DMS53 (cell line): ENCODE measurements at regions not wholly inside any gene's neighbourhood (a gene's known extent, or its start where the extent isn't known, plus 50 kb on each side); places are given as distances from the start of the nearest gene placed in this dataset.
"Not testable (repeated sequence)": the region's sequence is repeated elsewhere in the genome, so short reads cannot be mapped to it uniquely, and the experiment has no call there.

Source experiments
- DNase-seq: peaks from one replicate; lab custom pipeline; 2025; lab: John Stamatoyannopoulos, UW

DNA sequence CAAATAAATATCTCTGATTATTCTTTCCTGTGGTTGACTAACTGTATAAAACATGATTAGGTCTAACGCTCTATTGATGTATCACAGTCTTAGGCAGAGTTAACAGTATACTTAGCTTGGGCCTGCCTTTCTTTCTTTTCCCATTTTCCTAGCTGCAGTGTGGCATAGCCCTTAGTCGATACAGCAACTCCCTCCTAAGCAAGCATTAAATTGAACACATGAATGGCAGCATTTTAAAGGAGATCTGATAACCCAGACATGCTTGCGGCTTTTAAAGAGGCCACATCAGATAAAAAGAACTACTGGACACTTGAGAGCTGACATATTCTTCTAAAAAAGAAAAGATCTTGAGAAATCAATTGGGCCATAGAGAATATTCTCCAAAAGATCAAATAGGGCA lies 312.0 kb upstream of the TMPRSS15 start:
- no peak for DNase-seq

GRCh38 chr21:18716578-18717138 lies 313.1 kb upstream of the TMPRSS15 start:
- DNase-seq, result peak; percentile 9

GRCh38 chr21:18722193-18722592 lies 318.6 kb upstream of the TMPRSS15 start:
- DNase-seq, result no peak

DNA sequence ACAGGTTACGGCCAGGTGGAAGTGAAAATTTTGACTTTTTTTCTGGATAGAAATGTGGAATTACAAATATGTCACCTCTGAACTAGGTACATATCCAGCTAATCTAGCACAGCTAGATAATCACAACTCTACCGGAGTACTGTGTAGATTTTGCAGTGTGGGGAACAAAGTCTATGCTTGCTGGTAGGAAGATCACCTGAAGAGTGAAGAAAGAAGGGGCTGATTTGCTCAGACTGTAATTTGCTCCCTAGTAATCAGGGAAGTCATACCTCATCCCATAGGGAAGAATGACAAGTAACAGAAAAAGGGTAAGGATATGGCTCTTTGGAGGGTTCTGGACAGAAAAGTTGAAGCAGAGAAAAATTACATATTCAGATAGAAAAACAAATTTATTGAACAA lies 319.6 kb upstream of the TMPRSS15 start:
- DNase-seq, result no peak

GRCh38 chr21:18725653-18726052 lies 322.1 kb upstream of the TMPRSS15 start:
- peak; percentile 16 for DNase-seq

GRCh38 chr21:18741954-18742353 lies 338.4 kb upstream of the TMPRSS15 start:
- DNase-seq, result no peak

DNA sequence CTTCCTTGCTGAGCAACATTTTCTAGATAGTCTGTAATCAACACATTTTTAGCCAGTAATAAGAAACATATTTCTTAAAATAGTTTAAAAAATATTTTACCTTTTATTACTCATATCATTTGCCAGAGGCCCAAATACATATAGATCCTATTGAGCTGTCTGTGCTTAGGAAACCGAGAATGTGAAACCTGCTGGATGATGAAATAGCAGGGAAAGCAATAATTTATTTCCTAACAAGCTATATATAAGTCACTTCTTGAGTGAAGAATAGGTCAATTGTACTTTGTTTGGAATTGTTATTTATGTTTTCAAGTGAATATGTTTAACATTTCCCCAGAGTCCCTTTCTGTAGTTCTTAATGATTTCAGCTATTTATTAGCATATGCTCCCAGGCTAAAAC lies 339.9 kb upstream of the TMPRSS15 start:
- no peak for DNase-seq

DNA sequence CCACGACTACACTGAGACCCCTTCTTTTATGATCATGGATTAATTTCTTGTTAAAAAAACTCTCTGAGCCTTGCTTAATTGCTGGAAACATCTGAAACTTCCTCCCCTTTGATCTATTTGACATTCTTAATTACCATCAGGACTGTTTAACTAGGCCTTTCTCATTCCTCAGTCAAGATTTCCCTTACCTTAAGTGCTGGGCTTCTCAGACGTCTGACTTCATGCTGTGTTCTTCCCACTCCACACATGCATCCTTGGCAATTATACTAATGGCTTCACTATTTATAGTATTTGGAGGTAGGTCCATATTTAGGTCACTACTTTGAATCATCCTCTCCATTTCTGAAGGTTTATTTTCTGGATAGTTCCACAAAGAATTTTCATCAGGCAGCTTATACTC lies 341.3 kb upstream of the TMPRSS15 start:
- no peak for DNase-seq

DNA sequence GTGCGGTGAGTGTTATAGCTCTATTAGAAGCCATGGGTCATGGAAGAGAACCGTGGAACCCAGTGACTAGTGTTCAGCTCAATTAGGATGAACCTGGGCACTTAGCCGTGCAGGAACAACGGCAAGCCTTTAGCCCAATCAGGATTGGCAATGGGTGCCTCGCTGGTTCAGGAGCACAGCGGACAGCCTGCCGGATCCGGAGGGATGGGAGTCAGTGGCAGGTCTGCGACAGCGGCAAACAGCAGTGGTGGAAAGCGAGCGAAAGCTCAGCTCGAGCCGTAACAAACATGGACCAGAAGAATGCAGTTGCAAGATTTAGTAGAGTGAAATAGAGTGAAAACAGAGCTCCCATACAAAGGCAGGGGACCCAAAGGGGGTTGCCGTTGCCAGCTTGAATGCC lies 349.3 kb upstream of the TMPRSS15 start:
- not testable (repeated sequence) for DNase-seq

GRCh38 chr21:18756272-18756671 lies 352.7 kb upstream of the TMPRSS15 start:
- DNase-seq, result not testable (repeated sequence)

- peak; percentile 37 for DNase-seq
These were observed 355.7 kb upstream of the TMPRSS15 start for GRCh38 chr21:18759267-18759666.

GRCh38 chr21:18759751-18760161 lies 356.2 kb upstream of the TMPRSS15 start:
- peak; percentile 60 for DNase-seq

- peak; percentile 60 for DNase-seq
These were observed 356.7 kb upstream of the TMPRSS15 start for GRCh38 chr21:18760247-18760646.

- DNase-seq, result no peak
These were observed 361.1 kb upstream of the TMPRSS15 start for GRCh38 chr21:18764720-18765119.

- DNase-seq, result no peak
These were observed 366.0 kb upstream of the TMPRSS15 start for GRCh38 chr21:18769599-18769998.

DNA sequence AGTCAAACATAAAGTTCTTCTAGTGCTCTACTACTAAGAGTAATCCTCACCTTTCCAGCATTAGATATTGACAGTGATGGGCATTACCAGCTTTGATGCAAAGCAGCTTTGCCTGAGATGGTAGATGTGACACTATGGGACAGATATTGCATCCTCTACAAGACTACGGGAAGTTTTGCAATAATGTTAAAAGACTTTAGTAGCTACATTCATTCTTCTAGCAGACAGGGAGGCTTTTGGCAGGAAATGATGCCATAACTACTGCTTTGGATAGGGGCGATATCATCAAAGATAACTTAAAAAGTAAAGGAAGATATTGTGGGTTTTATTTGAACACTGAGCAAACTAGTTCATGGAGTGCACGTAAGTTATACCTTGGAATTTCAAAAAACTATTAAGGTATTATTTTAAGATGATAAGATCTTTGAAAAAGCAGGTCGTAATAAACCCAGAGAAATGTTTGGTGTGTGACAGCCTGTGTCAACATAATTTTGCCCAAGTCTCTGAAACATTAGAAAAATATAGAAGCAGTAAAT lies 368.3 kb upstream of the TMPRSS15 start:
- DNase-seq, result no peak

DNA sequence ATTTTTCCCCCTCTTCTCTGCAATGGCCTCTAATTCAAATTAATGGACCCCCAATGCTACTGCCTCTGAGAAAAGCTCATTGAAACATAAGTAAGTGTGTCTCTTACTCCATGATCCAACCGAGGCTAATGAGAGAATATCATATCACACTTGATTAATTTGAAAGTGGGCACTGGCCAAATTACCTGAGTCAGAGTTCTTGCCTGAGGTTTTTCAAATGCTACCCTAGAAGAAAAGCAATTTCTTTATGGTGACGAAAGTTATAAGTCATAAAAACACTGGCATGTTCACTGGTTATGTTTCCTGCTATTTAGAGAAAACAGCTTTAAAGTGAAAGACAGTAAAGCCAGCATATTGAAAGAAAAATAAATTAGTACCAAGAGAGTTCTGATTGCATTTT lies 368.8 kb upstream of the TMPRSS15 start:
- no peak for DNase-seq

DNA sequence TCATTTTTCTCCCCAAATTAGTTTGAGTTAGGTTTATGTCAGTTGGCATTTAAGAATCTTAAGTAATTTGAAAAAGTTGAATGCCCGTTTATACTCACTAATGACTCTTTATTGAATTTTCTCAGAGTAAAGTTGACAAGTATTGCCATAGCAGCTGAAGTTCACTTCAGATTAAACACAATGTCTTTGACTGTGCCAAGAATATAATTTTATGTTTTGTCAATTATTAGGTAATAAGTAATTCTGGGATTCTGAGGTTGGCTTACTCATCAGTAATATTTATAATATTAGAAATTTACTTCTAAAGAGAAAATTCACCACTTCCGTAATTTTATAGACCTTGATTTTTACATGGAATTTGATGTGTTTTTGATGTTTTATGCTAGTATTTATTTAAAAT lies 369.3 kb upstream of the TMPRSS15 start:
- DNase-seq, result no peak

- no peak for DNase-seq
These were observed 373.4 kb upstream of the TMPRSS15 start for GRCh38 chr21:18776936-18777335.

GRCh38 chr21:18782721-18783120 lies 379.1 kb upstream of the TMPRSS15 start:
- DNase-seq, result no peak

- DNase-seq, result peak; percentile 27
These were observed 397.9 kb upstream of the TMPRSS15 start for GRCh38 chr21:18801468-18801867.

DNA sequence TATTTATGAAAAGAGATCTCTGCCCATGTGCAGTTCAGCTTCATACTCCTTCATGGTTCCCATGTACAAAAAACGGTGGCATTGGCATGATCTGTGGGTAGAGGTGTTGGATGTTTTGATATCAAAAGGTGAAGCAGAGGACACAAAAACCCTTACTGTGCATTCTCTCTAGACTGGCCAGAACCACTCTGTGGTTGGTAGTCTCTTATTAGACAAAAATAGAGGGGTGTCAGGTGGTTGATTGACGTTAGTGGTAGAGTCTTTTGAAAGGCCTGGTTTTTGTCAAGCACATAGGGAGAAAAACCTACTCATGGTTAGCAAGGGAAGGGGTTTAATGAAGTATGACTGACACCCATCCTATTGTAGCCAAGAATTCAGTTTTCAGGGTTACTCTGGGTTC lies 400.0 kb upstream of the TMPRSS15 start:
- DNase-seq, result no peak

- no peak for DNase-seq
These were observed 406.6 kb upstream of the TMPRSS15 start for GRCh38 chr21:18810136-18810535.

DNA sequence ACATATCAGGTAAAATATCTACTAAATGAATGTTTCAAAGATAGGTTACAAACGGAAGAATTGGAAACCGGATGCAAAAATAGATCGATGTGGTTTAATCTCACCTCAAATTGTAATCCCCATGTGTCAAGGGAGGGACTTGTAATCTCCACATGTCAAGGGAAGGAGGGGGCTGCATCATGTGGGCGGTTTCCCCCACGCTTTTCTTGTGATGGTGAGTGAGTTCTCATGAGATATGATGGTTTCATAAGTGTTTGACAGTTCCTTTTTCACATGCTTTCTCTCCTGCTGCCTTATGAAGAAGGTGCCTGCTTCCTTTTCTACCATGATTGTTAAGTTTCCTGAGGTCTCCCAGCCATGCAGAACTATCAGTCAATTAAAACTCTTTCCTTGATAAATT lies 408.7 kb upstream of the TMPRSS15 start:
- no peak for DNase-seq
